Activated naive CD8-positive, alpha-beta T cell (primary cell): ENCODE measurements at regions not wholly inside any gene's neighbourhood (a gene's known extent, or its start where the extent isn't known, plus 50 kb on each side); places are given as distances from the start of the nearest gene placed in this dataset.
"Not testable (repeated sequence)": the region's sequence is repeated elsewhere in the genome, so short reads cannot be mapped to it uniquely, and the experiment has no call there.

Experiments
- H3K27ac Mint-ChIP-seq: one replicate; pipeline ENCODE4 v1.8.0; 2021; ENCODE audit warnings: mixed read lengths
- H3K27me3 Mint-ChIP-seq: one replicate; pipeline ENCODE4 v1.8.0; 2021; ENCODE audit warnings: mixed read lengths
- H3K36me3 Mint-ChIP-seq: one replicate; pipeline ENCODE4 v1.8.0; 2021; ENCODE audit warnings: mixed read lengths
- H3K4me1 Mint-ChIP-seq: one replicate; pipeline ENCODE4 v1.8.0; 2021; ENCODE audit warnings: low read depth, mixed read lengths
- H3K4me3 Mint-ChIP-seq: one replicate; pipeline ENCODE4 v1.8.0; 2021; ENCODE audit warnings: mild to moderate bottlenecking, mixed read lengths
- H3K9me3 Mint-ChIP-seq: one replicate; pipeline ENCODE4 v1.8.0; 2021; ENCODE audit warnings: low read depth, mixed read lengths

DNA sequence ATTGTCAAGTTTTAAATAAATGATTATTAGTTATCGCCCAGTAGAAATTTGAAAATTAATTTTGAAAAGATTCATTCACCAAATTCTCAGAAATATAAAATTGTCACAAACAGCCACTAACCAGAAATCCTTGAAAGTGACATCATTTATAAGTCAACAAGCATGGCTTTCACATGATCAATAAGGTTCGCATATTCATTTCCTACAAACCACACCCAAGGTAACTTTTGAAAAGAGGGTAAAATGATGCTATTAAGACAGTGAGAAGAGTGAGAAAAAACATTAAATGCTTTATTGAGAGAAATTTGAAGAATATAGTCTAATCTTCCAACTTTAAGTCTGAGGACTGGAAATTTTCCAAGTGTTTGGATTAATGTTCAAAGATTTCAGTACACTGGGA is 263.6 kb upstream of the ALCAM start:
- Mint-ChIP-seq H3K4me1 (no peaks in the 10 kb centered on the region), H3K36me3 (no peaks in the 10 kb centered on the region), H3K9me3 (no peaks in the 10 kb centered on the region), H3K27ac (no peak overlapping the region), H3K27me3 (peaks cover 3% of the 10 kb centered on the region), H3K4me3 (no peak overlapping the region)

- H3K4me3 Mint-ChIP-seq = no peak overlapping the region
Observed at GRCh38 chr3:105108823-105109222, 257.9 kb upstream of the ALCAM start.

DNA sequence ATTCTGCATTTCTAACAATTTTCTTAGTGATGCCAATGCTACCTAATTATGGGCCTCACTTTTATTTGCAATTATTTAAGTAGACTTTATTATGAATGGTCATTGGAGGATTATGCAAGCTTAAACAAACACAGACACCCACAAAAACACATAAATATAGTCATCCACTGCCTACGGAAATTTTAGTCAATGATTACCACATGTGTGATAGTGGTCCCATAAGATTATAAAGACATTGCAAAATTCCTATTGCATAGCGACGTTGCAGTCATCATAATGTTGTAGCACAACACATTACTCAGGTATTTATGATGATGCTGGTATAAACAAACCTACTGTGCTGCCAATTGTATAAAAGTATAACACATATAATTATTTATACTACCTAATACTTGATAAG is 247.8 kb upstream of the ALCAM start:
- no peaks in the 10 kb centered on the region for H3K27me3 Mint-ChIP-seq
- H3K4me3 Mint-ChIP-seq = no peak overlapping the region
- no peaks in the 10 kb centered on the region for H3K9me3 Mint-ChIP-seq
- no peak overlapping the region for H3K27ac Mint-ChIP-seq
- H3K36me3 Mint-ChIP-seq = no peaks in the 10 kb centered on the region
- H3K4me1 Mint-ChIP-seq = no peaks in the 10 kb centered on the region

More at GRCh38 chr3:105108823-105109222, 257.9 kb upstream of the ALCAM start:
- Mint-ChIP-seq H3K27ac (no peak overlapping the region), H3K9me3 (peaks cover 5% of the 10 kb centered on the region), H3K27me3 (no peaks in the 10 kb centered on the region), H3K36me3 (no peaks in the 10 kb centered on the region), H3K4me1 (no peaks in the 10 kb centered on the region)

DNA sequence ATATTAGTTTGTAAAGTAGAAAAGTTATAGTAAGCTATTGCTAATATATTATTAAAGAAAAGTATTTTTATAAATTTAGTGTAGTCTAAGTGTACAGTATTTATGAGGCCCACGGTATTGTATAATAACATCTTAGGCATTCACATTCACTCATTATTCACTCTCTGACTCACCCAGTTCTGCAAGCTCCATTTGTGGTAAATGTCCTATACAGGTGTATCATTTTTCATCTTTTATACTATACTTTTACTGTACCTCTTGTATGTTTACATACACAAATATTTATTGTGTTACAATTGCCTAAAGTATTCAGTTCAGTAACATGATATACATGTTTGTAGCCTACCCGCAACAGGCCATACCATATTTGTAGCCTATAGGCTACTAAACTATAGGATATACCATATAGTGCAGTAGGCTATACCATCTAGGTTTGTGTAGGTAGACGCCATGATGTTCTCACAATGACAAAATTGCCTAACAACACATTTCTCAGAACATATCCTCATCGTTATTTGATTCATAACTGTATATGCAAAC is 246.8 kb upstream of the ALCAM start:
- H3K27ac Mint-ChIP-seq = no peak overlapping the region
- no peaks in the 10 kb centered on the region for H3K27me3 Mint-ChIP-seq
- no peak overlapping the region for H3K4me3 Mint-ChIP-seq
- H3K4me1 Mint-ChIP-seq = no peaks in the 10 kb centered on the region
- no peaks in the 10 kb centered on the region for H3K9me3 Mint-ChIP-seq
- no peaks in the 10 kb centered on the region for H3K36me3 Mint-ChIP-seq

DNA sequence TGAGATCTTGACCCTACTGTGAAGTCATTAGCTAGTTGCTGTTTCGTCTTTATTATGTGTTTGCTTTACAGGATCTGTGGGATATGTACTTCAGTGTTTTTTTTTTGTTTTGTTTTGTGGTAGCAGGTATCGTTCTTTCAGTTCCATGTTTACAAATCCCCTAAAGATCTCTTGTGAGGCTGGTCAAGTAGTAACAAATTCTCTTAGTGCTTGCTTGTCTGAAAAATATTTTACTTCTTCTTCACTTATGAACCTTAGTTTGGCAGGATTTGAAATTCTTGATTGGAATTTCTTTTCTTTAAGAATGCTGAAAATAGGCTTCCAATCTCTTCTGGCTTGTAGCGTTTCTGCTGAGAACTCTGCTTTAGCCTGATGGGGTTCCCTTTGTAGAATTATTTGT is 235.8 kb upstream of the ALCAM start:
- Mint-ChIP-seq H3K9me3 (peaks cover 24% of the 10 kb centered on the region), H3K27me3 (no peaks in the 10 kb centered on the region), H3K4me3 (no peak overlapping the region), H3K4me1 (no peaks in the 10 kb centered on the region), H3K36me3 (no peaks in the 10 kb centered on the region), H3K27ac (no peak overlapping the region)

- no peaks in the 10 kb centered on the region for H3K36me3 Mint-ChIP-seq
- no peaks in the 10 kb centered on the region for H3K9me3 Mint-ChIP-seq
- H3K4me1 Mint-ChIP-seq = no peaks in the 10 kb centered on the region
- H3K27ac Mint-ChIP-seq = no peak overlapping the region
- H3K4me3 Mint-ChIP-seq = no peak overlapping the region
- H3K27me3 Mint-ChIP-seq = no peaks in the 10 kb centered on the region
Observed at GRCh38 chr3:105137911-105138310, 228.8 kb upstream of the ALCAM start.

DNA sequence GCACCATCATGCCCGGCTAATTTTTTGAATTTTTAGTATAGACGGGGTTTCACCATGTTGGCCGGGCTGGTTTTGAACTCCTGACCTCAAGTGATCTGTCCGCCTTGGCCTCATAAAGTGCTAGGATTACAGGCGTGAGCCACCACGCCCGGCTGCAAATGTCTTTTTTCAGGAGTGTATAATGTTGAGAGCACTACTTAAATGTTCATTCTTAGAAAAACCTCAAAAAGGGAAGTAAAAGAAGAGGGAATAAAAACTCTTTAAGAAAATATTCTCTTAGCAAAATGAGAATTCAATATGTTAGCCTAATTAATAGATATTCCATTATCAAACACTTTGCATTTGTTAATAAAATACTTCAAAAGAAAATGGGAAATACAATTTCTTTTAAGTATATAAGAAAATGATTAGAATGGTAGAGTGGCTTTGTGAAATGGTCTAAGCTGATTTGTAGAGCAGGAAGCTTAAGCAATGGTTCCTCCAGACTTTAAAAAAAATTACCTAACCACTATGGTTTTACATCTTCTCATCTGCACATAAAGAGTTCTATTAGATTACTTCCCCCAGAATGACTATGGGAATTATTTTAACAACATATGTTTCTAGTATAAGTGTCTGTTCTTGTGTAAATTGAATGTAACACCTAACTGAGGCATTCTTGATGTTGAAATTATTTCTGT is 226.7 kb upstream of the ALCAM start:
- H3K36me3 Mint-ChIP-seq = no peaks in the 10 kb centered on the region
- H3K4me1 Mint-ChIP-seq = no peaks in the 10 kb centered on the region
- H3K9me3 Mint-ChIP-seq = no peaks in the 10 kb centered on the region
- no peak overlapping the region for H3K27ac Mint-ChIP-seq
- H3K4me3 Mint-ChIP-seq = no peak overlapping the region
- no peaks in the 10 kb centered on the region for H3K27me3 Mint-ChIP-seq

DNA sequence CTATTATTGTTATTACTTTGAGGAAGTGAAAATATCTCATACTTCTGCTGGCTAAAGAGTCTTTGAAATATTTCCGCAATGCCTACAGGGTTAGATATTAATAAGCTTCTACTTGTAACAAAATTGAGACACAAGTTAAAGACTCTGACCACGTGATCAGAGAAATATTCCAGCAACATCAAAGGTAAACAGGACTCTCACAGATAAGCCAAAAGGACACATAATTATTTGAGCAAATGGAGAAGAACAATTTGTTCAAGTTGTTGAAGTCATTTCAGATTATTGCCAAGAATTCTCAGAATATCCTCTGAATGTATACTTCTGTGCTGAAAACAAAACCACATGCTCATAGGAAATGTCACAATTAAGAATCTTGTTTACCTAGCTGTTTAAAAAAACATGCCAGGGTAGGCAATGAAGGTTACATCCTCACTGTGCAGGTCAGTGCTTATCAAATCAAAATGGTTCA is 225.8 kb upstream of the ALCAM start:
- no peaks in the 10 kb centered on the region for H3K27me3 Mint-ChIP-seq

DNA sequence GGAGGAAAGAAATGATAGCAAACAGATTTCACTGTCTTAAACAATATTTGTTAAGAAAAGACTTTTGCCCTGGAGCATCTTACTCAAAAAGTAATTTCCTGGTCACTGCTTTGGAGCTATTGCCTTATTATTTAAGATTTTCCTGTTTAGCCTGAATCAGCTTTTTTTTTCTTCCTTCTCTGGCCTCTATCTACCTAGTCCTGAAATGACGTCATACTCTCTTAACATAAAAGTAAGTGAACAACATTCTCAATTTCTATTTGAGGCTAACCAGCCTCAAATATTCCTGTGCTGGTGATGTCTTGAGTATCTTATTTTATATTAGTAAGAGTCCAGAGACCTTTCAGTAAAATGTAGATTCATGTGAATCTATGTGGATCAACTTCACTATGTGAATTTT is 221.9 kb upstream of the ALCAM start:
- H3K27me3 Mint-ChIP-seq = peaks cover 8% of the 10 kb centered on the region
- H3K36me3 Mint-ChIP-seq = no peaks in the 10 kb centered on the region
- H3K4me1 Mint-ChIP-seq = no peaks in the 10 kb centered on the region
- no peak overlapping the region for H3K4me3 Mint-ChIP-seq
- no peaks in the 10 kb centered on the region for H3K9me3 Mint-ChIP-seq
- no peak overlapping the region for H3K27ac Mint-ChIP-seq

More for the DNA sequence above, 225.8 kb upstream of the ALCAM start:
- Mint-ChIP-seq H3K27ac (no peak overlapping the region), H3K4me1 (no peaks in the 10 kb centered on the region), H3K36me3 (no peaks in the 10 kb centered on the region), H3K4me3 (no peak overlapping the region), H3K9me3 (no peaks in the 10 kb centered on the region)

DNA sequence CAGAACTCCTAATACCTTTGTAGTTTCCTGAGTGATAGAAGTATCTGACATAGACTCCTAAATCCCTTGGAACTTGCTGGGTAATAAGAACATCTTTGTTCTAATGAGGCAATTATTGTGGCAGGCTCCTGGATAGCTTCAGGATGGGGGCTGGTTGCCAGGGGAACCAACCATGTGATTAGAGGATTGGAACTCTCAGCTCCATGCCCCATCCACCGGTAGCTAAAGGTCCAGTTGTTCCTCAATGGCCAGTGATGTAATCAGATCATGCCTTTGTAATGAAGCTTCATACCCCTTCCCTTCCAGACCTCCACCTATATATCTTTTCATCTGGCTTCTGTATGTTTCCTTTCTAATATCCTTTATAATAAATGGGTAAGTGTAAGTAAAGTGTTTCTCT is 221.2 kb upstream of the ALCAM start:
- Mint-ChIP-seq H3K36me3 (no peaks in the 10 kb centered on the region), H3K9me3 (no peaks in the 10 kb centered on the region), H3K27me3 (peaks cover 9% of the 10 kb centered on the region)

DNA sequence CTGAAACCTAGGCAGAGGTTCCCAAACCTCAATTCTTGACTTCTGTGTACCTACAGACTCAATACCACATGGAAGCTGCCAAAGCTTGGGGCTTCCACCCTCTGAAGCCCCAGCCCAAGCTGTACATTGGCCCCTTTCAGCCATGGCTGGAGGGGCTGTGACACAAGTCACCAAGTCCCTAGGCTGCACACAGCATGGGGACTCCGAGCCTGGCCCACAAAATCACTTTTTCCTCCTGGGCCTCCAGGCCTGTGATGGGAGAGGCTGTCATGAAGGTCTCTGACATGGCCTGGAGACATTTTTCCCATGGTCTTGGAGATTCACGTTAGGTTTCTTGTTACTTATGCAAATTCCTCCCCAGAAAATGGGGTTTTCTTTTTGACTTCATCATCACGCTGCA is 217.5 kb upstream of the ALCAM start:
- not testable (repeated sequence) for H3K4me3 Mint-ChIP-seq, H3K4me1 Mint-ChIP-seq, H3K27ac Mint-ChIP-seq, H3K36me3 Mint-ChIP-seq, H3K27me3 Mint-ChIP-seq, H3K9me3 Mint-ChIP-seq

More for the DNA sequence above, 221.2 kb upstream of the ALCAM start:
- Mint-ChIP-seq H3K4me1 (no peaks in the 10 kb centered on the region), H3K4me3 (no peak overlapping the region), H3K27ac (no peak overlapping the region)

DNA sequence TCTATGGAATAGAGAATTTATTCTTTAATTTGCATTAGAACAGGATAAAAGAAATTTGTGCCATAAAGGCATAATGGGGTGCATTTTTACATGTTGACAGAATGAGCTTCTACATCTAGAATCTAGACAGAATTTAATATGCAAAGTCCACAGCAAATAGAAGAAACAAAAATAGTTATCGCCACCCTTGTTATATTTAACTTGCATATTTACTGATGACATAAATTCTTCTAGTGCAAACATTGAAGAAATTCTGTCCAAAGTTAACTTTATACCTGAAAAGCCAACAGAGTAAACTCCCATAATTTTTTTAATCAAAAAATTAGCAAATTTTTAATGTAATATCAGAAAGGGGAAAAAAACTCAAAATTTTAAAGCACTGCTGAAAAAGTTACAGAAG is 213.7 kb upstream of the ALCAM start:
- H3K9me3 Mint-ChIP-seq = no peaks in the 10 kb centered on the region
- H3K4me1 Mint-ChIP-seq = no peaks in the 10 kb centered on the region
- peaks cover 7% of the 10 kb centered on the region for H3K27me3 Mint-ChIP-seq
- no peaks in the 10 kb centered on the region for H3K36me3 Mint-ChIP-seq
- no peak overlapping the region for H3K4me3 Mint-ChIP-seq
- H3K27ac Mint-ChIP-seq = no peak overlapping the region

GRCh38 chr3:105154692-105155091 is 212.0 kb upstream of the ALCAM start:
- no peaks in the 10 kb centered on the region for H3K4me1 Mint-ChIP-seq
- H3K27me3 Mint-ChIP-seq = peaks cover 3% of the 10 kb centered on the region

GRCh38 chr3:105157067-105157765 is 209.5 kb upstream of the ALCAM start:
- Mint-ChIP-seq H3K4me1 (no peaks in the 10 kb centered on the region), H3K27me3 (no peaks in the 10 kb centered on the region), H3K4me3 (no peak overlapping the region), H3K36me3 (no peaks in the 10 kb centered on the region), H3K27ac (no peak overlapping the region), H3K9me3 (no peaks in the 10 kb centered on the region)

More at GRCh38 chr3:105154692-105155091, 212.0 kb upstream of the ALCAM start:
- H3K27ac Mint-ChIP-seq = no peak overlapping the region
- H3K9me3 Mint-ChIP-seq = no peaks in the 10 kb centered on the region
- no peak overlapping the region for H3K4me3 Mint-ChIP-seq
- H3K36me3 Mint-ChIP-seq = no peaks in the 10 kb centered on the region

- Mint-ChIP-seq H3K27me3 (no peaks in the 10 kb centered on the region), H3K27ac (no peak overlapping the region), H3K36me3 (no peaks in the 10 kb centered on the region), H3K9me3 (no peaks in the 10 kb centered on the region), H3K4me1 (no peaks in the 10 kb centered on the region), H3K4me3 (no peak overlapping the region)
Observed at GRCh38 chr3:105157766-105158085, 209.0 kb upstream of the ALCAM start.

DNA sequence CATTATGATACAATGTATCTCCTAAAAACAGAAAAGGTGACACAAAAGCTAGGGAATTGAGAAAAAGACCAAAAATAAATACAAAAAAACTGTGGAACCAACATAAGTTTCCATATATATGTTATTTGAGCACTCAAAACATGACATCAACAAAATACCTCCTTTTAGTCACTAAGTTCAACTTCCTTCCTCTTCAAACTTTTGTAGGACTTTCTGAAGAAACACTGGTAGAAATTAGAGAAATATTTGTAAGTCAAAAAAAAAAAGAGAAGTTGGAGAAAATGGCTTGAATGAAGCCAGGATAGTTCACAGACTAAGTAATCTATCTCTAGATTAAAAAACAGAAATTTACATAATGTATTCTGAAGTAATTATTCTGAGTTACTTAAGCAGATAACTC is 208.4 kb upstream of the ALCAM start:
- H3K9me3 Mint-ChIP-seq = no peaks in the 10 kb centered on the region
- no peaks in the 10 kb centered on the region for H3K27me3 Mint-ChIP-seq
- H3K36me3 Mint-ChIP-seq = no peaks in the 10 kb centered on the region
- H3K27ac Mint-ChIP-seq = no peak overlapping the region
- no peaks in the 10 kb centered on the region for H3K4me1 Mint-ChIP-seq
- no peak overlapping the region for H3K4me3 Mint-ChIP-seq
